GM21619 (cell line): ENCODE measurements at regions not wholly inside any gene's neighbourhood (a gene's known extent, or its start where the extent isn't known, plus 50 kb on each side); places are given as distances from the start of the nearest gene placed in this dataset.

Experiments used
- ATAC-seq: cut with Tn5 transposase; IDR thresholded peaks from one replicate; pipeline ENCODE4 v1.9.1; 2021; ENCODE audit not compliant: unreplicated experiment

GRCh38 chr2:237150186-237150585 lies 64.5 kb downstream of the COPS8 start:
- no peak for ATAC-seq

DNA sequence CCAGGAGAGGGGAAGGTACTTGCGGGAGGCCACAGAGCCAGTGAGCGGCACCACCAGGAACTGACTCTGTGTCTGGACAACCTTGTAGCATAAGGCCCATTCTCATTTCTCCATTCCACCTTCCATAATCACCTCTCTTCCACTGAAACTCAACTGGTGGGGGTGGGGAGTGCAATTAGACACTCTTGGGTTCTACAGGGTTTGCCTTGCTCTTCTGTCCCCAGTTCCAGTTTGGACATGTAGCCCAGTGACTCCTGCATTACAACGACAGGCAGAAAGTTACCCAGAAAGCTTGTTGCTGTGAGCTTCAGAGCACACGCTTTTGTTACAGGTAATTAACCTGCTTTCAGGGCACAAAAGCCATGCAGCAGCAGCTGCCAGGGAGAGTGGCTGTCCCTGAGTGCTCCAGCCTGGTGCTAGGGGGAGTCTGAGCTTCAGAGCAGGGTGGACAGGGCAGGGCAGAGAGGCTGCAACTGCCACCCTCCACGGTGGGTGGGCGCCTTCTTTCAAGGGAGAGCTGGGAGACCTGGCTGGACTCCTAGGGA lies 65.2 kb downstream of the COPS8 start:
- ATAC-seq, result no peak

- no peak for ATAC-seq
Observed at GRCh38 chr2:237152361-237152760, 66.7 kb downstream of the COPS8 start.

- ATAC-seq, result no peak
Observed at GRCh38 chr2:237153181-237153580, 67.5 kb downstream of the COPS8 start.

GRCh38 chr2:237154082-237154638 lies 68.5 kb downstream of the COPS8 start:
- ATAC-seq, result no peak

DNA sequence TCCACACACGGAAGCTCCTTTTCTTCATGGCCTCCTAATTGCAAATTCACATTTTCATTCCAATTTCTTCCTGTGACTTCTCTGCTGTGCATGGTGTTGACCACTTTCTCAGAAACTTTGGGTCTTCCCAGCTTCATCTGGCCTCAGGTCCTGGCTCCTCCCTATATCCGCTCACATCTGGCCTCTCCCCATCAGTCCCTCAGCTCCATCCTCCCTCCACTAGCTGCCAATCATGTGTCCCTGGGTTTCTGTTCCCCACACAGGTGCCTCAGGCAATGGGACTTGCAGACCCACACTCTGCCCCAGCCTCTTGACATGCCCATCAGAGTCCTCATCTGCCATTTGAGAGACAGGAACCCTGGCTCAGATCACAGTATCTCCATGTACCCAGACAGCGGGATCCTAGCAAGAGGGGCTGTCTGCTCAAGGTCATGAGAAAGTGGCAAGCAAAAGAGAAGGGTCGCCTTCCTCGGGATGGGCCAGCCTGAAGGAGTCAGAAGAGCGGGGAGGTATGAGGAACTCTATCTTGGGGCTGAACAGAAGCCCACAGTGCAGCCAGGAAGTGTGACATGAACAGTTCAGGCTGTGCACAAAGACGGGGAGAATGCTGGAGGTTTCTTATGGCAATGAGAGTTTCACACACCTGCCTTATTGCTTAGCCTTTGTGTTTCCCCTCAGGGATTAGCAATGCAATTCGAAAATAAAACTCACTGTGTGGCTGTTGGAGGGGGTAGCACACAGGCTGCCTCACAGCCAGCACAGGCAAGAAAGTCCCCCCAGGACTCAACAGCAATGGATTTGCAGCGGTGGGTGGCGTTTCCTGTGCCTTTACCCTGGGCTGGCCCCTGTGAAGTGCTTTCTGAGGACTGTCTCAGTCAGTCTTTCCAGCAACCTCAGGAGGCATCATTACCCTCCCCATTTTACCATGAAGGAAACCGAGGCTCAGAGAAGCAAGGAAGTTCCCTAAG lies 69.5 kb downstream of the COPS8 start:
- ATAC-seq, result no peak

- no peak for ATAC-seq
Observed at GRCh38 chr2:237156031-237156856, 70.6 kb downstream of the COPS8 start.

DNA sequence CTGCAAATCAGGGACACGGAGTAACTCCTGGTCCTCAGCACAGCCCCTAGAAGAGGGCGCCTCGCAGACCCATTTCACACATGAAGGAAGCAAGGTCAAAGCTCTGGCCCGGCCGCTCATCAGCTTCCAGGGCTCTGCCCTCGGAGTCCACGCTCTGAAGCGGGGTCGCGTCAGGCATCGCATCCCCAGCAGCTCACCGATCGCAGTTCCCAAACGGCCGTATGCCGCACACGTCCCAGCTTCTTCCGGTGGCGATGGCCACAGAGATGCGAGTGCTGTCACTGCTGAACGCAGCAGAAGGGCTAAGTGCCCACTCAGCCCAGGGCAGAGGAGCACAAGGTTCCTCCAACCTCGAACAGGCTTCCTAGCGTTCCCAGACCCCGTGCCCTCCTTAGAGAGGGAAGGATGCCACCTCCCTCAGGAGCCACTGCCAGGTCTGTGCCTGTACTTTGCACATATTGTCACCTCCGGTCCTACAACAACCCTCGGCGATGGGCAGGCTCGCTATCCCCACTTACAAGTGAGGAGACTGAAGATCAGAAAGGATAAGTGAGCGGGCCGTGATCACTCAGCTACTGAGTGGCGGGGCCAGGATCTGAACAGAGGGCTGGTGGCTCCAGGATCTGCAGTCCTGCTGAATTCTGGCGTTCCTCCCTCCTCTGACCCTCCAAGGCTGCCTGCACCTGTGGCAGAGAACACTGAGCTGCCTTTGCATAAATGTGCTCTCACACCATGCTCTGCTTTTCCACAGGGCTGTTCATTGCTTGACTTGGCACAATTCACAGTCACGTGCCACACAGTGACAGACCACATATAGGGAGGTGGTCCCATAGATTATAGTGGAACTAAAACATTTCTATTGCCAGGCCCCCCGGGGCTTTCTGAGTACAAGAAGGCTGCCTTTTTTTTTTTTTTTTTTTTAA lies 71.4 kb downstream of the COPS8 start:
- no peak for ATAC-seq

GRCh38 chr2:237157780-237158102 lies 72.1 kb downstream of the COPS8 start:
- ATAC-seq, result no peak

DNA sequence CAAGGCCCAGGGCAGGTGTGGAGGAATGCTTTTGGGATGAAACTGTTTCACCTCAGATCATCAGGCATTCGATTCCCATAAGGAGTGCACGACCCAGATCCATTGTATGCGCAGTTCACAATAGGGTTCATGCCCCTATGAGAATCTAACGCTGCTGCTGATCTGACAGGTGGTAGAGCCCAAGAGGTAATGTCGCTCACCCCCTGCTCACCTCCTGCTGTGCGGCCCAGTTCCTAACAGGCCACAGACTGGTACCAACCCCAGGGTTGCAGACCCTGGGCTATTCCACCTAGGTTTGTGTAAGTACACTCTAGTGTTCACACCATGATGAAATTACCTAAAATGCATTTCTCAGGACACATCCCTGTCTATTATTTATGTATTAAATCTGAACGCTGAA lies 72.5 kb downstream of the COPS8 start:
- ATAC-seq, result no peak

GRCh38 chr2:237159006-237159911 lies 73.6 kb downstream of the COPS8 start:
- ATAC-seq, result no peak

- ATAC-seq, result no peak
Observed at GRCh38 chr2:237160271-237160919, 74.7 kb downstream of the COPS8 start.

DNA sequence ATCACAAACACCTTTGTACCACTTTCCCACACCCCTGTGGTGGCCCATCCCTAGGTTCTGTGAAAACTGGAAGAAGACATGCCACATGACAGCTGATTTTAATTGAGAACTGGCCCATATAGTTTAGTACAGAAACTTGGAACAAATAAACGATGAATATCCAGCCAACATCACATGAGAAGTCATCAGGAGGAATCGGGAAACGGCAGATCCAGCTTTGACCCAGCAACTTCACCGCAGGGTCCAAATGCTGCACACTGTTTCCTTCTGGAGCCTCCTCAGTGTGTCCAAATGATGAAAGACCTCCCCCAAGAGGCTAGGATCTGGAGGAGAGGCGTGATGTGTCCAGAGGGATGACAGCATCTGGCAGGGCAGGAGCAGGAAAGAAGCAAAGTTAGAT lies 75.5 kb downstream of the COPS8 start:
- no peak for ATAC-seq

- no peak for ATAC-seq
Observed at GRCh38 chr2:237162959-237163358, 77.3 kb downstream of the COPS8 start.

- no peak for ATAC-seq
Observed at GRCh38 chr2:237164474-237165042, 78.9 kb downstream of the COPS8 start.

GRCh38 chr2:237165405-237166276 lies 80.0 kb downstream of the COPS8 start:
- ATAC-seq, result no peak

- ATAC-seq, result no peak
Observed at GRCh38 chr2:237167038-237167437, 81.3 kb downstream of the COPS8 start.

- no peak for ATAC-seq
Observed at GRCh38 chr2:237167934-237168333, 82.2 kb downstream of the COPS8 start.
